NCI-H510A (cell line): ENCODE measurements at regions not wholly inside any gene's neighbourhood (a gene's known extent, or its start where the extent isn't known, plus 50 kb on each side); places are given as distances from the start of the nearest gene placed in this dataset.

Experiments
- DNase-seq: peaks from one replicate; lab custom pipeline; 2025; lab: John Stamatoyannopoulos, UW

- no peak for DNase-seq
These were observed 472.7 kb upstream of the HS6ST1 start for GRCh38 chr2:128791120-128791984.

GRCh38 chr2:128791985-128792320 lies 473.3 kb upstream of the HS6ST1 start:
- DNase-seq: no peak

- DNase-seq: no peak
These were observed 473.9 kb upstream of the HS6ST1 start for GRCh38 chr2:128792476-128793054.

- DNase-seq: no peak
These were observed 474.7 kb upstream of the HS6ST1 start for GRCh38 chr2:128793404-128793803.

GRCh38 chr2:128794285-128794684 lies 475.6 kb upstream of the HS6ST1 start:
- no peak for DNase-seq

GRCh38 chr2:128796321-128796720 lies 477.7 kb upstream of the HS6ST1 start:
- DNase-seq: no peak

GRCh38 chr2:128797092-128797491 lies 478.4 kb upstream of the HS6ST1 start:
- no peak for DNase-seq

- no peak for DNase-seq
These were observed 478.9 kb upstream of the HS6ST1 start for GRCh38 chr2:128797533-128797932.

- DNase-seq: no peak
These were observed 479.3 kb upstream of the HS6ST1 start for GRCh38 chr2:128797937-128798336.

- DNase-seq: no peak
These were observed 480.0 kb upstream of the HS6ST1 start for GRCh38 chr2:128798502-128799283.

- DNase-seq: no peak
These were observed 480.6 kb upstream of the HS6ST1 start for GRCh38 chr2:128799284-128799552.

GRCh38 chr2:128799730-128800129 lies 481.1 kb upstream of the HS6ST1 start:
- no peak for DNase-seq

GRCh38 chr2:128801576-128801975 lies 482.9 kb upstream of the HS6ST1 start:
- DNase-seq: no peak

GRCh38 chr2:128803222-128803621 lies 484.6 kb upstream of the HS6ST1 start:
- peak; percentile 14 for DNase-seq

GRCh38 chr2:128805237-128805636 lies 486.6 kb upstream of the HS6ST1 start:
- DNase-seq: no peak

GRCh38 chr2:128805918-128806317 lies 487.2 kb upstream of the HS6ST1 start:
- no peak for DNase-seq

- no peak for DNase-seq
These were observed 488.6 kb upstream of the HS6ST1 start for GRCh38 chr2:128807317-128807716.

GRCh38 chr2:128808462-128809258 lies 490.0 kb upstream of the HS6ST1 start:
- DNase-seq: no peak

- no peak for DNase-seq
These were observed 490.6 kb upstream of the HS6ST1 start for GRCh38 chr2:128809259-128809636.

GRCh38 chr2:128809880-128810279 lies 491.2 kb upstream of the HS6ST1 start:
- DNase-seq: no peak

- DNase-seq: no peak
These were observed 493.7 kb upstream of the HS6ST1 start for GRCh38 chr2:128812183-128812940.
